ENCODE measurements at regions not wholly inside any gene's neighbourhood (a gene's known extent, or its start where the extent isn't known, plus 50 kb on each side); places are given as distances from the start of the nearest gene placed in this dataset.
A peak's percentile ranks its signal among the peaks of the same experiment; 100 is the strongest.

DNA sequence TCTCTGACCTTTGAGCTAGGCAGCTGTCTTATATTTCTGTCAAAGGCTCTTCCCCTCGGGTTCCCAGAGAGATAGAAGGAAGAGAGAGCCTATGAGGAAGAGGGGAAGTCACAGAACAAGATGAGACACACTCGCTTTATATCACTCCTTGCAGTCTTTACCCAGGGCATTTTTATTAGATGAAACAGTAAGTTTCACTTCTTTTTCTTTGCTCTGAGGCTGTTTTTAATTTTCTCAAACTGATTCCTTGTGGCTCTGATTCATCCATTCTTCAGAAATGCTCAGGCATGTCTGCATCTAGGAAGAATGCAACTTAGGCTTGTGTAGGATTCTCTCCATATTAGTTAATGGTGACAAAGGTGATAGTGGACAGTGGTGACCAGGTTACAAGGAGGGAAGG, 132.9 kb upstream of the CHD1 start:
- TF ChIP-seq, protein P1, sequence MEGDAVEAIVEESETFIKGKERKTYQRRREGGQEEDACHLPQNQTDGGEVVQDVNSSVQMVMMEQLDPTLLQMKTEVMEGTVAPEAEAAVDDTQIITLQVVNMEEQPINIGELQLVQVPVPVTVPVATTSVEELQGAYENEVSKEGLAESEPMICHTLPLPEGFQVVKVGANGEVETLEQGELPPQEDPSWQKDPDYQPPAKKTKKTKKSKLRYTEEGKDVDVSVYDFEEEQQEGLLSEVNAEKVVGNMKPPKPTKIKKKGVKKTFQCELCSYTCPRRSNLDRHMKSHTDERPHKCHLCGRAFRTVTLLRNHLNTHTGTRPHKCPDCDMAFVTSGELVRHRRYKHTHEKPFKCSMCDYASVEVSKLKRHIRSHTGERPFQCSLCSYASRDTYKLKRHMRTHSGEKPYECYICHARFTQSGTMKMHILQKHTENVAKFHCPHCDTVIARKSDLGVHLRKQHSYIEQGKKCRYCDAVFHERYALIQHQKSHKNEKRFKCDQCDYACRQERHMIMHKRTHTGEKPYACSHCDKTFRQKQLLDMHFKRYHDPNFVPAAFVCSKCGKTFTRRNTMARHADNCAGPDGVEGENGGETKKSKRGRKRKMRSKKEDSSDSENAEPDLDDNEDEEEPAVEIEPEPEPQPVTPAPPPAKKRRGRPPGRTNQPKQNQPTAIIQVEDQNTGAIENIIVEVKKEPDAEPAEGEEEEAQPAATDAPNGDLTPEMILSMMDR (conservative IDR thresholded peaks at IDR 0.05; ENCODE audit: low read depth, low read length), result no peak
- H3K4me3 ChIP-seq (ENCODE audit: low read depth, low read length), result no peak overlapping the region
- DNase-seq (ENCODE audit: low read depth), result peak; percentile 39

GRCh38 chr5:99061299-99061698, 132.5 kb upstream of the CHD1 start:
- H3K4me3 ChIP-seq (ENCODE audit: low read depth, low read length), result no peak overlapping the region
- TF ChIP-seq, protein P1 (conservative IDR thresholded peaks at IDR 0.05; ENCODE audit: low read depth, low read length), result no peak
- peak; percentile 26 for DNase-seq (ENCODE audit: low read depth)

DNA sequence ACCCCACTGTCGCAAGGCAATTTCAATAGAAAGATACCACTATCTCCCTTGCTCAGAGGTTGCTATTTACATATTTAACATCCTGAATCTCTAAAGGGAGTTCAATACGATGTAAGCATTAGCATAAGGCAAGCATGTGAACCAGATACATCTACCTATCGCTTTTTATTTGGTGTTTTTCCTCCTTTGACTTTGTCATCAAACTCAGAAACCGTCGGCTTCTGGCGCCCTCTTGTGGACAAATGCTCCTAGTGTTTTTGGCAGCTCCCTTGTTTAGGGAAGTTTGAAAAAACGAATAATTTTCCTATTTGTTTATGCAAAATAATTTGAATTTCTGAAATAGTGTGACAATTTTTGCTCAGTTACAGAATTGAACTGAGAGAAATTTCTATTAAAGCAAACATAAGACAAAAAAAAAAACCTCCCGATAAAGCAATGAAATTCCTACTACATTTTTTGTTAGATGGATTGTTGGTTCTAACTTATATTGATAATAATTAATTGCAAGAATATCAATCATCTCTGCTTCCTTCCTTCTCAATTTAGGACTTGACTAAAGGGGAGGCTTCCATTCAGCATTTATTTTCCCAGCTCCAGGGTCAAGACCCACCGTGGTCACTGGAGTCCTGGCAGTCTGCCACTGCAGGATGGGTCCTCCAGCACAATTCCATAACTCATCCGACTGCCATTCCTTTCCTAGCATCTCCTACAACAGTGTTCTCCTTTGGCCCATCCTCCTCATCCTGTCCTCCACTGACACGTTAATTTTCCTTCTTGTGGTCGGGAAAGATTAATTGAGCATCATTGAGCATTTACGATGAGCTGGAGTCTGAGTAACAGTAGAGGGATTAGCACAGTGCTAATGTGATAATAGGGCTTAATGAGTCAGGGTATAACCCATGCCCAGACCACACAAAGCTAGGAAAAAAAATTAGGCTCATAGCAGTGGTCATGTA, 131.8 kb upstream of the CHD1 start:
- TF ChIP-seq, protein P1 (conservative IDR thresholded peaks at IDR 0.05; ENCODE audit: low read depth, low read length), result peak; percentile 96
- no peak overlapping the region for H3K4me3 ChIP-seq (ENCODE audit: low read depth, low read length)

DNA sequence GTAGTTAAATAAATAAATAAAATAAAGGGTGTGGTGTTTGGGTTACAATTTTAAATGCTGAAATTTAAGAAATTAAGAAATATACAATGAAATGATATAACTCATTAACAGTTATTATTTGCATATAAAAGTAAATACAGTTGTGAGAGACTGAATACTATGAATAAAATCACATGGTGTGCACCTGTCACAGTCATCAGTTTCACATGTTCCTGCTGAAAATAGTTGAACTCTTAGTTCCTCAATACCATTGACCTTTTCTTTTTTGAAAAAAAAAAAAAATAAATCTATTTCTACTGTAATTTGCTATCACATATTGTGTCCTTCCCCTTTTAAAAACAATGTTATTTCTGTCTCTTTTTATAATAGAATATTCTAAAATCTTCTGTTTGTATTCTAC, 130.9 kb upstream of the CHD1 start:
- TF ChIP-seq, protein P1 (conservative IDR thresholded peaks at IDR 0.05; ENCODE audit: low read depth, low read length), result no peak
- DNase-seq (ENCODE audit: low read depth), result no peak

More for the DNA sequence above, 131.8 kb upstream of the CHD1 start:
- peak; percentile 22 for DNase-seq (ENCODE audit: low read depth)

DNA sequence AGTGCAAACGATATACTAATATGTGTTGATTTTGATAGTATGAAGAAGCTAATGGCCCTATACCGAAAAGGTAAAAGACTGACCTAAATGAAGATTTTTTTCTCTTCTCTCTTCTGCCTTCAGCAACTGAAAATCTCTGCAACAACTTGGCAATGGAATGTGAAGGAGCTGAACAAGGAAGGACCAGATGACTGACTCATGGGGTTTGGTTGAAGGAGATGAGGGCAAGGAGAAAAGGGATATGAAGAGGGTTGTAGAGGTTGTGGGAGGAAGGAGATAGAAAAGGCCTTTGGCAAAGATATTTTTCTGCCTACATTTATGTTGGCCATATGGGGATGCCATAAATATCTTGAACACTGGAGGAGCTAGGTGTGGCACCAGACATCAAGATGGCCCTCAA, 129.7 kb upstream of the CHD1 start:
- no peak for DNase-seq (ENCODE audit: low read depth)
- H3K4me3 ChIP-seq (ENCODE audit: low read depth, low read length), result no peak overlapping the region
- TF ChIP-seq, protein P1 (conservative IDR thresholded peaks at IDR 0.05; ENCODE audit: low read depth, low read length), result no peak

More for the DNA sequence above, 130.9 kb upstream of the CHD1 start:
- H3K4me3 ChIP-seq (ENCODE audit: low read depth, low read length), result no peak overlapping the region

- no peak for DNase-seq (ENCODE audit: low read depth)
- H3K4me3 ChIP-seq (ENCODE audit: low read depth, low read length), result no peak overlapping the region
- TF ChIP-seq, protein P1 (conservative IDR thresholded peaks at IDR 0.05; ENCODE audit: low read depth, low read length), result no peak
These were observed 126.2 kb upstream of the CHD1 start for GRCh38 chr5:99054972-99055371.
